HCT116 (cell line): ENCODE measurements at regions not wholly inside any gene's neighbourhood (a gene's known extent, or its start where the extent isn't known, plus 50 kb on each side); places are given as distances from the start of the nearest gene placed in this dataset.

ENCODE experiments used
- ATAC-seq: fragments of 200-7000 bp; cut with Tn5 transposase; 2 replicates; pipeline ENCODE4 v1.9.1; 2020; ENCODE audit warnings: mild to moderate bottlenecking, moderate library complexity
- BruUV-seq: library from RNA; stranded (reverse); fragments of 400-500 nt; replicated peaks from 2 replicates; lab custom pipeline; 2021; lab: Mats Ljungman, UMichigan
- CTCF ChIA-PET: fragments of 300-600 bp; sonication (Branson Sonifier 250); formaldehyde crosslinking; loops from one replicate; lab custom pipeline; 2021; ENCODE audit warnings: antibody characterized with exemption; lab: Charles Lee
- POLR2A ChIA-PET: fragments of 300-600, 350-600 bp; sonication (Branson Sonifier 250); formaldehyde crosslinking; loops from one replicate; lab custom pipeline; 2021; ENCODE audit warnings: antibody characterized with exemption; lab: Charles Lee
- RAD21 ChIA-PET, 2 experiments: fragments of 300-600 bp; sonication (Branson Sonifier 250); formaldehyde crosslinking; loops; one replicate each; lab custom pipeline; 2023; ENCODE audit warnings: low total read pairs in 2 of 2; ENCODE audit not compliant: uncharacterized antibody in 2 of 2, unreplicated experiment in 2 of 2, low non-redundant PET in 1 of 2; lab: Charles Lee
- DNase-seq: peaks from one replicate; pipeline ENCODE4 v3.0.0-alpha.2; 2010; ENCODE audit warnings: low read depth, low spot score
- H2AFZ ChIP-seq: fragments of 200-600 bp; shearing (Covaris generic), sonication (generic); 2 replicates; pipeline ENCODE4 v1.6.1; 2017; ENCODE audit warnings: low read depth, mixed run types, mixed read lengths, antibody characterized with exemption, low read length; ENCODE audit not compliant: poor library complexity, severe bottlenecking
- H3K27ac ChIP-seq: 2 replicates; pipeline ENCODE4 v1.5.1; 2012; ENCODE audit warnings: low read depth, low read length
- H3K27me3 ChIP-seq: fragments of 200-600 bp; sonication (generic); 2 replicates; pipeline ENCODE4 v1.6.1; 2016; ENCODE audit warnings: mixed run types, low read length, mixed read lengths; ENCODE audit not compliant: insufficient read depth
- H3K36me3 ChIP-seq, 2 experiments: fragments of 200-500 bp in 1 of 2; fragments of 200-600 bp in 1 of 2; sonication (Bioruptor generic) in 1 of 2; sonication (generic) in 1 of 2; 2 replicates each; pipeline versions ENCODE4 v1.5.1 to v1.6.1; 2014 to 2016; ENCODE audit warnings: low read length in 2 of 2, inconsistent platforms in 1 of 2, mixed read lengths in 1 of 2, mixed run types in 1 of 2; ENCODE audit not compliant: insufficient read depth in 2 of 2, control insufficient read depth in 1 of 2
- H3K4me1 ChIP-seq, 2 experiments: fragments of 200-600 bp in 1 of 2; sonication (generic) in 1 of 2; 2 replicates each; pipeline versions ENCODE4 v1.5.1 to v1.6.1; 2012 to 2017; ENCODE audit warnings: low read length in 2 of 2, inconsistent platforms in 1 of 2, mild to moderate bottlenecking in 1 of 2, mixed read lengths in 1 of 2, mixed run types in 1 of 2, moderate library complexity in 1 of 2; ENCODE audit not compliant: insufficient read depth in 2 of 2, control insufficient read depth in 1 of 2
- H3K4me2 ChIP-seq: fragments of 200-600 bp; sonication (generic); 2 replicates; pipeline ENCODE4 v1.6.1; 2017; ENCODE audit warnings: mixed run types, low read length, mixed read lengths
- H3K4me3 ChIP-seq, 2 experiments: fragments of 200-600 bp in 1 of 2; sonication (generic) in 1 of 2; replicated peaks in 1 of 2; 2 replicates each; pipeline ENCODE4 v1.5.1; 2011 to 2016; ENCODE audit warnings: low read length in 2 of 2, control low read depth in 1 of 2, low read depth in 1 of 2, mild to moderate bottlenecking in 1 of 2, mixed read lengths in 1 of 2, mixed run types in 1 of 2
- H3K79me2 ChIP-seq: fragments of 200-600 bp; sonication (generic); 2 replicates; pipeline ENCODE4 v1.6.1; 2017; ENCODE audit warnings: mild to moderate bottlenecking, mixed run types, low read length, moderate library complexity, mixed read lengths; ENCODE audit not compliant: insufficient read depth
- H3K9ac ChIP-seq: fragments of 200-600 bp; sonication (generic); 2 replicates; pipeline ENCODE4 v1.6.1; 2016; ENCODE audit warnings: low read length, mixed read lengths
- H3K9me2 ChIP-seq: fragments of 200-600 bp; sonication (generic), shearing (Covaris generic); 2 replicates; pipeline ENCODE4 v1.6.1; 2017; ENCODE audit warnings: mixed run types, mild to moderate bottlenecking, moderate library complexity; ENCODE audit not compliant: insufficient read depth
- H3K9me3 ChIP-seq, 2 experiments: fragments of 200-500 bp in 1 of 2; fragments of 200-600 bp in 1 of 2; sonication (Bioruptor generic) in 1 of 2; sonication (generic) in 1 of 2; 2 replicates each; pipeline ENCODE4 v1.6.1; 2014 to 2017; ENCODE audit warnings: low read length in 2 of 2, mixed read lengths in 2 of 2, inconsistent platforms in 1 of 2, low read depth in 1 of 2, mild to moderate bottlenecking in 1 of 2, mixed run types in 1 of 2, moderate library complexity in 1 of 2; ENCODE audit not compliant: control insufficient read depth in 1 of 2, insufficient read depth in 1 of 2
- H4K20me1 ChIP-seq: fragments of 200-600 bp; sonication (generic), shearing (Covaris generic); 2 replicates; pipeline ENCODE4 v1.6.1; 2017; ENCODE audit warnings: mixed run types, mild to moderate bottlenecking, moderate library complexity; ENCODE audit not compliant: insufficient read depth
- EZH2 ChIP-seq: fragments of 200-600 bp; sonication (generic); IDR thresholded peaks from 2 replicates; pipeline ENCODE4 v1.6.1; 2017; ENCODE audit warnings: antibody characterized with exemption, mixed run types
- FOSL1 ChIP-seq: IDR thresholded peaks from 2 replicates; pipeline ENCODE4 v1.6.1; 2012; ENCODE audit warnings: low read depth
- ZFX ChIP-seq: fragments of 450-650 bp; IDR thresholded peaks from 2 replicates; pipeline ENCODE4 v1.6.1; 2017
- intact Hi-C: fragments of 100-400 bp; cut with micrococcal nuclease; formaldehyde crosslinking; loops from 2 replicates; pipeline ENCODE4 v1.10.0; 2022

DNA sequence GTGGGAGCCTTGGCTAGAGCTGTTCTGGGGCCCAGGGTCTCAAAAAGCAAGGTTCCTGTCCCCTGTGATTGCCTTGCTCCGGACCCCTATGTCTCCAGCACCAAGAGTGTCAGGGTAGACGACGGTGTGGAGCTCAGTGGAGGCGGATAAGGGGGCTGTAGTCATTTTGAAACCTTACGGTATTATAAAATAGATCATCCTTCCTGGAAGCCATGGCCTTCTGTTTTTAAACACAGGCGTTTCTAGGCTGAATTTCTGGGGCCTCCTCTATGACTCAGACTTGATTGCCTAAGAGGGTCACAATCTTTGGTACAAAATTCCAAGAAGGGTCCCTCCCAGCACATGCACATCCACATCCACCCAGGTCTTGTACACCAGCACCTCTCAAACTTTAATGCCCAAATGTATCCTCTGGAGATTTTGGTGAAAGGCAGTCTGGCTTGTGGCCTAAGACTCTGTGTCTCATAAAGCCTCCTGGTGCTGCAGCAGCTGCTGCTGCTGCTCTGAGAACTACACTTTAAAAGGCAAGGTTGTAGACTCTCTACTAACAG lies 70.5 kb upstream of the XCR1 start:
- no peak overlapping the region for H3K9ac ChIP-seq
- no peaks in the 10 kb centered on the region for H3K9me2 ChIP-seq
- peaks cover 0 to 2% of the 10 kb centered on the region in 2 experiments; a peak in 1 of 4 replicates for H3K4me1 ChIP-seq
- no peak overlapping the region for H3K4me3 ChIP-seq
- no peaks in the 10 kb centered on the region for H3K79me2 ChIP-seq
- no TSS peak for BruUV-seq
- CTCF ChIA-PET: no interaction called here
- ATAC-seq: no peak
- TF ChIP-seq ZFX (no peak), FOSL1 (no peak)
- no peak overlapping the region for H3K27ac ChIP-seq
- H3K27me3 ChIP-seq: no peaks in the 10 kb centered on the region
- no peaks in the 10 kb centered on the region for H4K20me1 ChIP-seq
- intact Hi-C loops: loop anchor here (5.0 kb wide), 1 partner anchor 270 kb away; no protein-coding TSS in a partner anchor
- H2AFZ ChIP-seq: no peak overlapping the region
- POLR2A ChIA-PET: no interaction called here
- H3K36me3 ChIP-seq: no peaks in the 10 kb centered on the region
- DNase-seq: no peak
- RAD21 ChIA-PET: no interaction called here
- H3K4me2 ChIP-seq: no peak overlapping the region
- H3K9me3 ChIP-seq: no peaks in the 10 kb centered on the region

GRCh38 chr3:46096781-46097180 lies 69.5 kb upstream of the XCR1 start:
- H4K20me1 ChIP-seq: no peaks in the 10 kb centered on the region
- no peaks in the 10 kb centered on the region for H3K27me3 ChIP-seq
- H3K27ac ChIP-seq: no peak overlapping the region
- H3K79me2 ChIP-seq: no peaks in the 10 kb centered on the region
- no peak for TF ChIP-seq EZH2
- TF ChIP-seq, all 23 proteins: peak for 0
- Histone ChIP-seq H3K4me2 (no peak overlapping the region), H3K36me3 (no peaks in the 10 kb centered on the region), H3K4me1 (no peaks in the 10 kb centered on the region), H2AFZ (no peak overlapping the region), H3K9me2 (no peaks in the 10 kb centered on the region), H3K9me3 (no peaks in the 10 kb centered on the region), H3K9ac (no peak overlapping the region), H3K4me3 (no peak overlapping the region)
- CTCF ChIA-PET: no interaction called here
- DNase-seq: no peak
- RAD21 ChIA-PET: no interaction called here
- POLR2A ChIA-PET: no interaction called here
- no peak for ATAC-seq
- intact Hi-C loops: loop anchor here (5.0 kb wide), 1 partner anchor 271 kb away; no protein-coding TSS in a partner anchor
- no TSS peak for BruUV-seq
